IPS DF 6.9 (cell line): ENCODE measurements at regions not wholly inside any gene's neighbourhood (a gene's known extent, or its start where the extent isn't known, plus 50 kb on each side); places are given as distances from the start of the nearest gene placed in this dataset.

Source experiments
- DNase-seq: peaks from one replicate; pipeline ENCODE4 v3.0.0-alpha.2; 2013; ENCODE audit warnings: low read depth, low spot score
- H3K27ac ChIP-seq: one replicate; pipeline ENCODE4 v1.5.1; 2013; ENCODE audit warnings: low read length, control low read depth
- H3K27me3 ChIP-seq: 2 replicates; pipeline ENCODE4 v1.6.1; 2013; ENCODE audit warnings: mild to moderate bottlenecking, low read length; ENCODE audit not compliant: control insufficient read depth, insufficient read depth
- H3K36me3 ChIP-seq: 2 replicates; pipeline ENCODE4 v1.6.1; 2013; ENCODE audit warnings: low read length; ENCODE audit not compliant: control insufficient read depth, insufficient read depth
- H3K4me1 ChIP-seq: 2 replicates; pipeline ENCODE4 v1.6.1; 2013; ENCODE audit warnings: low read length; ENCODE audit not compliant: control insufficient read depth, insufficient read depth
- H3K4me3 ChIP-seq: 2 replicates; pipeline ENCODE4 v1.5.1; 2013; ENCODE audit warnings: mild to moderate bottlenecking, low read length
- H3K9me3 ChIP-seq: 2 replicates; pipeline ENCODE4 v1.6.1; 2013; ENCODE audit warnings: low read length, inconsistent platforms; ENCODE audit not compliant: control insufficient read depth, insufficient read depth
- WGBS: extraction: QIAGEN DNeasy Blood & Tissue Kit; methylation state at CpG from one replicate; pipeline ENCODE4 v1.1.7; 2013; ENCODE audit warnings: mixed read lengths, missing lambda C conversion rate; ENCODE audit not compliant: insufficient read length, insufficient coverage; 5-methylcytosine and 5-hydroxymethylcytosine counted together

DNA sequence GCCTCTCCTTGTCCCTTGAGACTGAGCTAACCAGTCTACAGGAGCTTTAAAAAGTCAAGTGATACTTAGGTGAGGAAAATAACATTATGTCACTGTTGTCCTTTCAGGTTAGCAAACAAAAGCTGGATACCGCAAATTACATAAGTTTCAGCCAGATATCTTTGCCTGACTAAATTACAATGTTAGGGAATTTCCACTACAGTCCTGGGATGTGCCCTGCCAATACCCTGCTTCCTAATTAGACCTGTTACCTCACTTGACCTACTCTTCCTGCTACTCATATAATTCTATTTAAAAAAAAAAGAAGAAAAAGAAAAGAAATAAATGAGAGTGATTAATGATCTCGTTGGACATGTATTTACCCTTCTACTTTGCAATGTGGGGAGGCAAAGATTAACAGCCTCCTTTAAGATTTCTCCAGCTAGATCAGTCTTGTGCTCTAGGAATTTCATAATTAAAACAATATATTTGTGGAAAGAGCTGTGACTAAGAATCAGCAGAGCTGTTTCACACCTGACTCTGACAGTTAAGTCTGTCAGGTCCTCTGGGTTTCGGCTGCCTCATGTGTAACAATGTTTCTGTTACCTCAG, 318.9 kb downstream of the HDGFL1 start:
- DNase-seq = no peak
- Histone ChIP-seq H3K36me3 (no peaks in the 10 kb centered on the region), H3K27ac (no peak overlapping the region), H3K27me3 (no peaks in the 10 kb centered on the region), H3K4me1 (no peaks in the 10 kb centered on the region), H3K4me3 (no peak overlapping the region), H3K9me3 (no peaks in the 10 kb centered on the region)
- WGBS = no CpG with 5 or more reads among the region's 3 CpGs

DNA sequence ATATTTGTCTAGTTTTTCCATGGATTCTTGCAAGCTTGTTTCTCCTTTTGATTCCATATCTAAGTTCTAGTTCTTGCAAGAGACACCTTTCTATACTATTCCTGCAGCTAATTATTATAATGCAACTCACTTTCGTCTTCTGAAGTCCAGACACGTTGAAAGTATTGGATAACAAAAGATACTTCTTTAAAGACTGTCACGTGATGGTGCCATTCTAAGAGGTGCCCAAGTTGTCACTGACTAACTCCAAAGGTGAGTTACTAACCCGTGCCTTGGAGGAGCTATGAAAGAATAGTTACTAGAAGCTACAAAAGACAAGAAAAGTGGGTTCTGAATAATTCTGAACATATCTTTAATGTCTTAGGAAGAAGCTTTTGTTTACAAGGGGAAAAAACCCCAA, 322.6 kb downstream of the HDGFL1 start:
- H3K4me1 ChIP-seq = no peaks in the 10 kb centered on the region; the same call in 1 of the 2 replicates
- H3K36me3 ChIP-seq = no peaks in the 10 kb centered on the region
- H3K27ac ChIP-seq = no peak overlapping the region
- H3K9me3 ChIP-seq = no peaks in the 10 kb centered on the region
- H3K27me3 ChIP-seq = no peaks in the 10 kb centered on the region
- DNase-seq = no peak
- no CpG with 5 or more reads among the region's 4 CpGs for WGBS
- H3K4me3 ChIP-seq = no peak overlapping the region

DNA sequence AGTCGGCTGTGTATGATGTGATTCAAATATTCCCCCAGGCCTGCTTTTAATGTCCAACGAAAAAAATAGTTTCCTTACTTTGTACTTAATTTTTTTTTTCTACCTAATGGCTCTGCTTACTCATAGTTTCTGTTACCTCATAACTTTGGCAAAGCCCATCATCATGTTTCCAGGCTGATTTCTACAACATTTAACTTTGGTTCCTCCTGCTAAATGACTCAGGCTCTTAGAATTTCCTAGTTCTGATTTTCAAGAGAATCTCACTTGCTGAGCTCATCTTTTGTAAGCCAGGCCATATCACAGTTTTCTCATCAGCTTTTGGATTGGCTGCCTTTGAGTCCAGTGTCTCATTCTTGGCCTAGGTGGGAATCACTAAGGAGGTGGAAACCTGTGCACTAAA, 323.1 kb downstream of the HDGFL1 start:
- H3K4me1 ChIP-seq = no peaks in the 10 kb centered on the region; the same call in 1 of the 2 replicates
- no CpG with 5 or more reads among the region's 2 CpGs for WGBS
- H3K36me3 ChIP-seq = no peaks in the 10 kb centered on the region
- H3K4me3 ChIP-seq = no peak overlapping the region
- no peaks in the 10 kb centered on the region for H3K9me3 ChIP-seq
- H3K27ac ChIP-seq = no peak overlapping the region
- DNase-seq = no peak
- no peaks in the 10 kb centered on the region for H3K27me3 ChIP-seq

DNA sequence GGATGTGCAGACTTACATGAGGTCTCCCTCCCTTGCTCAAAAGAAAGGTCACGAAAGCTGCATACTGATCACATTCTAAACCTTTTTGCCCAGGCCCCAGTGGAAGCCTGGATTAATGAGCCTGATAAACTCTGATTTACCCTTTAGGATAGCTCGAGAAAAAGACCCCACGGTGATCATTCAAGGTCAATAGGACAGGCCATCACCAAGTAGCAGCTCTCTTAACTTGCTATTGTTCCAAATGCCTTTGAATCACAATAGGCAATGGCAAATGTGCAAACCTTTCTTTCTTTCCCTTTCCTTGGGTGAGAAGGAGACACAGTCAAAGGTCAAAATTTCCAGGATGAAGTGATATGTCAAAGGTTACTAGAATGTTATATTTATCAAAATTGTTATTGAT, 327.3 kb downstream of the HDGFL1 start:
- Histone ChIP-seq H3K27me3 (no peaks in the 10 kb centered on the region), H3K4me3 (no peak overlapping the region), H3K27ac (no peak overlapping the region), H3K4me1 (no peaks in the 10 kb centered on the region; the same call in 1 of the 2 replicates), H3K36me3 (no peaks in the 10 kb centered on the region), H3K9me3 (no peaks in the 10 kb centered on the region)
- DNase-seq = no peak
- WGBS = no CpG with 5 or more reads among the region's 3 CpGs

DNA sequence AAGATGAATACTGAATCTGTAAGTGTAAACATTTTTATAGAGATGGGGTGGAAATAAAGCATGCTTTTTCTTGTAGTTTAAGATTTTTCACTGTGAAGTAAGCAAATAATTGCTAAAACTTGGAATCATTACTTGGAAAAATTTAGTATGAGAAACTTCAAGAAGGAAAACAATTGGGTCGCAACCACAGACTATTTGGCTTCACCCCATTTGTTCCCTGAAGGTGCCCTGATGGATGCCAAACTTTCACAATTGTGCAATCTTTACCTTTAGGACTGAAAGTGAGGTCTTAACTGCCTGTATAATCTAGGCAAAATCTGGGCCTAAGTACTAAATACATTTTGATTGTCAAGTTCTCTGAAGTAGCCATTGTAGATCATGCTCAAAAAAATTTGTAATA, 330.1 kb downstream of the HDGFL1 start:
- H3K4me1 ChIP-seq = no peaks in the 10 kb centered on the region; the same call in 1 of the 2 replicates
- no CpG with 5 or more reads among the region's 1 CpG for WGBS
- no peak overlapping the region for H3K4me3 ChIP-seq
- H3K27me3 ChIP-seq = no peaks in the 10 kb centered on the region
- H3K36me3 ChIP-seq = no peaks in the 10 kb centered on the region
- H3K9me3 ChIP-seq = no peaks in the 10 kb centered on the region
- H3K27ac ChIP-seq = no peak overlapping the region
- DNase-seq = no peak

DNA sequence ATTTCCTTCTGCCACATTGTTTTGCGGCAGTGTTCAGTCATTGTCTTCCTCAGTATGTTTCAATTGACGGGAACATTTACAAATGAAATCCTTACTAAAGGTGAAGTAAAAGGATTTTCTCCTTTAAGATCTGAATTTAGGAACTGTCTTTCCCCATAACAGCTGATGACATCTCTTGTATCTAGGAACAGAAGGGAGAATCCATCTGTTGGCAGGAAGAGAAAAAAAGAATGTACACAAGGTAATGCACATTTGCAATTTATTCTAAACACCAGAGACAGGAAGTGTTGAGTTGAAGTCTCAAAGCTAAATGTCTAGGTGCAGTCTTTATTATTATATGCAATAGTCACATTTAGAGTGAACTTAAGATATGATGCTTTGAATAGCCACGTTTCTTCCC, 334.5 kb downstream of the HDGFL1 start:
- Histone ChIP-seq H3K27ac (no peak overlapping the region), H3K4me3 (no peak overlapping the region), H3K36me3 (no peaks in the 10 kb centered on the region), H3K4me1 (peaks cover 1% of the 10 kb centered on the region; the same call in 1 of the 2 replicates), H3K9me3 (no peaks in the 10 kb centered on the region), H3K27me3 (no peaks in the 10 kb centered on the region)
- no CpG with 5 or more reads among the region's 3 CpGs for WGBS
- DNase-seq = no peak

DNA sequence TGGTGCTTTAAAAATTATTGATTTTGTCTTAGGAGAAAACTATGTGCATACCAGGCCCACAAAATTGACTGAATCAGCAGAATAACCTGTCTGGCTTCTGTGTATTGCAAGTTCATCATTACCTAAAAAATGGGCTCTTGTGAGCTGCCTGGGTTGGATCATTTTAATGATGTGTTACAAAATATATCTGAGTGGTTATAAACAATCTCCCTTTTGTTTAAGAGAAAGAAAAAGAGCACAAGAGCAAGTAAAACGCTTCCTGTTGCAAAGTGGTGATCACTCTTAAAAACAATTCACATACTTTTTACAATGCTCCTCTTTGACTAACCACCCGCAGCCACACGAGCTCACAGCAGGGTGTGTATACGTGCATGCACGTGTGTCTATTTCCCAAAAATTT, 335.1 kb downstream of the HDGFL1 start:
- no peak for DNase-seq
- no CpG with 5 or more reads among the region's 5 CpGs for WGBS
- Histone ChIP-seq H3K27ac (no peak overlapping the region), H3K9me3 (no peaks in the 10 kb centered on the region), H3K27me3 (no peaks in the 10 kb centered on the region), H3K36me3 (no peaks in the 10 kb centered on the region), H3K4me3 (no peak overlapping the region), H3K4me1 (peaks cover 1% of the 10 kb centered on the region; the same call in 1 of the 2 replicates)

DNA sequence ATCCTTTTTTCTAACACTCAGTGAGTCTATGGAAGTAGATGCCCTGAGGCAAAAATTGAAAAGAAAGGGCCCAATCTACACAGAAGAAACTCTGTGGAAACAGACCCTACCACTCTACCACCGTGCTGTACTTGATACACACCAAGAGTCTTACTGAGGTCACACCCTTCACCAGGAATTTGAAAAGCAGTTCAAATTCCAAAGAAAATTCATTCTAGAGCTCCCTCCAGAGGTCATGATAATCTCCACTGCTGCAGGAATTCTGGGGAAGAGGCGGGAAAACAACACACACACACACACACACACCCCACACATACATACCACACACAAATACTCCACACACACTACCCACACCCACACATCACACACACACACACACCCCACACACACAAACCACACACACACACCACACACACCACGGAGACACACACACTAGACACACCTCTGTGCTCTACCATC, 336.8 kb downstream of the HDGFL1 start:
- no peaks in the 10 kb centered on the region for H3K9me3 ChIP-seq
- no peak overlapping the region for H3K4me3 ChIP-seq
- no peaks in the 10 kb centered on the region for H3K27me3 ChIP-seq
- no peaks in the 10 kb centered on the region for H3K36me3 ChIP-seq
- 100% methylated on average over 1 of the region's 3 CpGs for WGBS
- peak; percentile 22 for DNase-seq
- peaks cover 1% of the 10 kb centered on the region; the same call in 1 of the 2 replicates for H3K4me1 ChIP-seq
- no peak overlapping the region for H3K27ac ChIP-seq

DNA sequence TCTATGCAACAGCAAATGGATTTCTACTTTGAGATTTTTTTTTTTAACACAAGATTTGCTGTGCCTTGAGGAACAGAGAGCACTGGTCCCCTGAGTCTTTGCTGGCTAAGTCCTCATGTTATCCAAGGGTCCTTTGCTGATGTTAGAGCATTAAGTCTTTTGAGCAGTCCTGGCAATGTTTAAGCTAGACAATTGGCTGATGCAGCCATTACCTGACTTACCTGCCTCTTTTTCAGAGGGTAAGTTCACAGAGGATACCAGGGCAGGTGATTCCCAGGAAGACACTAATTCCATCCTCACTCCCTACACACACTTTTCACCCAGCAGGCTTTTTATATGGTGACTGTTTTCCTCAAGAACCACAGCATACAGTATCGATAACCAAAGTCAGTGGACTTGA, 337.7 kb downstream of the HDGFL1 start:
- Histone ChIP-seq H3K36me3 (no peaks in the 10 kb centered on the region), H3K27me3 (no peaks in the 10 kb centered on the region), H3K4me1 (peaks cover 1% of the 10 kb centered on the region; the same call in 1 of the 2 replicates), H3K9me3 (no peaks in the 10 kb centered on the region), H3K27ac (no peak overlapping the region), H3K4me3 (no peak overlapping the region)
- WGBS = no CpG with 5 or more reads among the region's 1 CpG
- DNase-seq = no peak

DNA sequence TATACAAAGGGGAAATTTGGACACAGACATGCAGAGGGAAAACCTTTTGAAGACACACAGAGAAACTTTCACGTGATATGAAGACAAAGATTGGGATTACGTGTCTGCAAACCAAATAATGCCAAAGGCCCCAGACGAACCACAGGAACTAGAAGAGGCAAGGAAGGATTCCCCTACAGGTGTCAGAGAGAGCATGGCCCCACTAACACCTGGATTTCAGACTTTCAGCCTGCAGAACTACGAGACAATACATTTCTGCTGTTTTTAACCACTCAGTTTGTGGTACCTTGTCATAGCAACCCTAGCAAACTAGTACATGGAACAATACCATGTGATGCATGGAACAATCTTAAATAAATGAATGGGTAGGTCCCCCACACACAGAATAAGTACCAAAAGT, 341.0 kb downstream of the HDGFL1 start:
- Histone ChIP-seq H3K27ac (no peak overlapping the region), H3K36me3 (no peaks in the 10 kb centered on the region), H3K27me3 (no peaks in the 10 kb centered on the region), H3K4me3 (no peak overlapping the region), H3K9me3 (no peaks in the 10 kb centered on the region), H3K4me1 (no peaks in the 10 kb centered on the region)
- no peak for DNase-seq
- WGBS = no CpG with 5 or more reads among the region's 4 CpGs

DNA sequence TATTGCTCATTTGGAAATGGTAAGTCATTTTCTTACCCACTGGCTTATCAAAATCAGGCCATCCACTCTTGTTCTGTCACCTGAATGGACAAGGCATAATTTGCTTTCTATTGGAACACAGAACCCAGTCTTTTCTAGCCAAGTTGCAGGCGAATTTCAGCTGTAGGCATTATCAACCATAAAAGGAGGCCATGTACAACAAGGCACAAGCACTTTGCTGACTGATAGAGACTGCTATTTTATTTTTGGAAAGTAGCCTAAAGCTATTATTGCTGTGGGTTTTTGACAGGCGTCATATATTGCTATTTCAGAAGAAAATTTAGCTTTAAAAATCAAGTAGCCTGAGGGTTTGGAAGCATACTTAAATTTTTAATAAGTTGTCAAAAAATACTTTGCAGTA, 344.2 kb downstream of the HDGFL1 start:
- H3K9me3 ChIP-seq = no peaks in the 10 kb centered on the region
- no CpG with 5 or more reads among the region's 2 CpGs for WGBS
- no peaks in the 10 kb centered on the region for H3K36me3 ChIP-seq
- no peak overlapping the region for H3K27ac ChIP-seq
- H3K4me1 ChIP-seq = no peaks in the 10 kb centered on the region
- no peak overlapping the region for H3K4me3 ChIP-seq
- H3K27me3 ChIP-seq = no peaks in the 10 kb centered on the region
- DNase-seq = no peak
